22Rv1 (cell line): ENCODE measurements at regions not wholly inside any gene's neighbourhood (a gene's known extent, or its start where the extent isn't known, plus 50 kb on each side); places are given as distances from the start of the nearest gene placed in this dataset.

ENCODE experiments used
- ZFX ChIP-seq: fragments of 450-650 bp; IDR thresholded peaks from 2 replicates; pipeline ENCODE4 v1.6.1; 2017; ENCODE audit warnings: antibody characterized with exemption, borderline replicate concordance
- TF ChIP-seq, protein P1 (sequence below): fragments of 450-650 bp; IDR thresholded peaks from 2 replicates; pipeline ENCODE4 v1.5.1; 2017; ENCODE audit warnings: mild to moderate bottlenecking

DNA sequence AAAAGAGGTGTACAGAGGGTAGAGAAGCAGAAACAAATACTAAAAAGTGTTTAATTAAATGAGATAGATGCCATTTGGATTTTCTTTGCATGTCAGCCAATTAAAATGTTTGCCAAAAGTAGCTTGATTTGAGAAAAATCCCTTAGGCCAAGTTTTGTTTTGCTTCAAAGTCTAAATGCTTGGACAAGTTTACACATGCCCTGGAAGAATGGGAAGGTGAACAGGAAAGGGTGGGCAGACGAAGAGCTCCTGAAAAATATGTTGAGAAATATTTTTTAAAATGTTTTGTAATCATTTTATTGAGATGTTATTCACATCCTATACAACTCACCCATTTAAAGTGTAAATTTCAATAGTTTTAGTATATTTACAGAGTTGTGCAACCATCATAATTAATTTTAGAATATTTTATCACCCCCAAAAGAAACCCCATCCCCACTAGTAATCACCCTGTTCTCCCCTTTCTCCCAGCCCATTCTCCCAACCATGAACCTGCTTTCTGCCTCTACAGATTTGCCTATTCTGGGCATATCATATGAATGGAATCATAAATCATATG is 98.5 kb upstream of the ANK3 start:
- TF ChIP-seq, protein P1, sequence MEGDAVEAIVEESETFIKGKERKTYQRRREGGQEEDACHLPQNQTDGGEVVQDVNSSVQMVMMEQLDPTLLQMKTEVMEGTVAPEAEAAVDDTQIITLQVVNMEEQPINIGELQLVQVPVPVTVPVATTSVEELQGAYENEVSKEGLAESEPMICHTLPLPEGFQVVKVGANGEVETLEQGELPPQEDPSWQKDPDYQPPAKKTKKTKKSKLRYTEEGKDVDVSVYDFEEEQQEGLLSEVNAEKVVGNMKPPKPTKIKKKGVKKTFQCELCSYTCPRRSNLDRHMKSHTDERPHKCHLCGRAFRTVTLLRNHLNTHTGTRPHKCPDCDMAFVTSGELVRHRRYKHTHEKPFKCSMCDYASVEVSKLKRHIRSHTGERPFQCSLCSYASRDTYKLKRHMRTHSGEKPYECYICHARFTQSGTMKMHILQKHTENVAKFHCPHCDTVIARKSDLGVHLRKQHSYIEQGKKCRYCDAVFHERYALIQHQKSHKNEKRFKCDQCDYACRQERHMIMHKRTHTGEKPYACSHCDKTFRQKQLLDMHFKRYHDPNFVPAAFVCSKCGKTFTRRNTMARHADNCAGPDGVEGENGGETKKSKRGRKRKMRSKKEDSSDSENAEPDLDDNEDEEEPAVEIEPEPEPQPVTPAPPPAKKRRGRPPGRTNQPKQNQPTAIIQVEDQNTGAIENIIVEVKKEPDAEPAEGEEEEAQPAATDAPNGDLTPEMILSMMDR, result no peak
- no peak for TF ChIP-seq ZFX
